Testis (tissue), 2 donors: ENCODE measurements at regions not wholly inside any gene's neighbourhood (a gene's known extent, or its start where the extent isn't known, plus 50 kb on each side); places are given as distances from the start of the nearest gene placed in this dataset.

ENCODE experiments used
- POLR2A ChIP-seq: fragments of 450-650 bp; IDR thresholded peaks from one replicate; pipeline ENCODE4 v1.6.1; 2017; ENCODE audit warnings: antibody characterized with exemption, mild to moderate bottlenecking, moderate library complexity
- TF ChIP-seq, protein P1 (sequence below), 3 experiments: fragments of 450-650 bp in 2 of 3; fragments of 200-600 bp in 1 of 3; sonication (generic) in 1 of 3; IDR thresholded peaks; one replicate each; pipeline ENCODE4 v1.5.1; 2016 to 2019; ENCODE audit warnings: antibody characterized with exemption in 3 of 3, mild to moderate bottlenecking in 2 of 3, moderate library complexity in 1 of 3

GRCh38 chr11:22037505-22037904 is 155.4 kb upstream of the ANO5 start:
- TF ChIP-seq, protein P1, sequence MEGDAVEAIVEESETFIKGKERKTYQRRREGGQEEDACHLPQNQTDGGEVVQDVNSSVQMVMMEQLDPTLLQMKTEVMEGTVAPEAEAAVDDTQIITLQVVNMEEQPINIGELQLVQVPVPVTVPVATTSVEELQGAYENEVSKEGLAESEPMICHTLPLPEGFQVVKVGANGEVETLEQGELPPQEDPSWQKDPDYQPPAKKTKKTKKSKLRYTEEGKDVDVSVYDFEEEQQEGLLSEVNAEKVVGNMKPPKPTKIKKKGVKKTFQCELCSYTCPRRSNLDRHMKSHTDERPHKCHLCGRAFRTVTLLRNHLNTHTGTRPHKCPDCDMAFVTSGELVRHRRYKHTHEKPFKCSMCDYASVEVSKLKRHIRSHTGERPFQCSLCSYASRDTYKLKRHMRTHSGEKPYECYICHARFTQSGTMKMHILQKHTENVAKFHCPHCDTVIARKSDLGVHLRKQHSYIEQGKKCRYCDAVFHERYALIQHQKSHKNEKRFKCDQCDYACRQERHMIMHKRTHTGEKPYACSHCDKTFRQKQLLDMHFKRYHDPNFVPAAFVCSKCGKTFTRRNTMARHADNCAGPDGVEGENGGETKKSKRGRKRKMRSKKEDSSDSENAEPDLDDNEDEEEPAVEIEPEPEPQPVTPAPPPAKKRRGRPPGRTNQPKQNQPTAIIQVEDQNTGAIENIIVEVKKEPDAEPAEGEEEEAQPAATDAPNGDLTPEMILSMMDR (IDR thresholded peaks at IDR 0.05) = no peak
- no peak for TF ChIP-seq POLR2A
